ENCODE measurements at regions not wholly inside any gene's neighbourhood (a gene's known extent, or its start where the extent isn't known, plus 50 kb on each side); places are given as distances from the start of the nearest gene placed in this dataset.
A peak's percentile ranks its signal among the peaks of the same experiment; 100 is the strongest.
"Not testable (repeated sequence)": the region's sequence is repeated elsewhere in the genome, so short reads cannot be mapped to it uniquely, and the experiment has no call there.

DNA sequence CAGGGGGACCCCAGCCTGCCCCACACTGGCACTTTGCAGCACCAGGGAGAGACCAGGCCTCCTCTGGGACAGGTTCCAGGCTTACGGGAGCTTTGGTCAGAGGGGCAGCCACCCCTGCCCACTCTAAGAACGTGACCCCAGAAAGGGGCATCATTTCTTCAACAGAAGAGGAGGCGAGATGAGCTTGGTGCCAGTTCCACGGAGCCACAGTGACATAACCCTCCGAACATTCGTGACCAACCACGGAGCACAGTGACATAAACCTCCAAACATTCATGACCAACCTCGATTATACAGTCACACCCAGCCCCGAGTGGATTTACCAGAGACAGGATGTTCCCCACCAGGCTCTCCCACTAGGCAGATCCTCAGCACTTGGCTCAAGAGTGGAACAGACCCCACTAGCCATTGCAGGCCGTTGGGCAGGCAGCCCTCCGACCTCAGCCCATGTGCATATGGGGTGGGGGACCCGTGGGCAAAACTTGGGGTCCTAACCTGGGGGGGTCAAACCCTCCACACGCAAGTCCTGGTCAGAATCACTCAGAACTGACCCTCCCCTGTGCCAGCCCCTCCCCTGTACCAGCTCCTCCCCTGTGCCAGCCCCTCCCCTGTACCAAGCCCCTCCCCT is 112.9 kb downstream of the METRNL start:
- DNase-seq = no peak

DNA sequence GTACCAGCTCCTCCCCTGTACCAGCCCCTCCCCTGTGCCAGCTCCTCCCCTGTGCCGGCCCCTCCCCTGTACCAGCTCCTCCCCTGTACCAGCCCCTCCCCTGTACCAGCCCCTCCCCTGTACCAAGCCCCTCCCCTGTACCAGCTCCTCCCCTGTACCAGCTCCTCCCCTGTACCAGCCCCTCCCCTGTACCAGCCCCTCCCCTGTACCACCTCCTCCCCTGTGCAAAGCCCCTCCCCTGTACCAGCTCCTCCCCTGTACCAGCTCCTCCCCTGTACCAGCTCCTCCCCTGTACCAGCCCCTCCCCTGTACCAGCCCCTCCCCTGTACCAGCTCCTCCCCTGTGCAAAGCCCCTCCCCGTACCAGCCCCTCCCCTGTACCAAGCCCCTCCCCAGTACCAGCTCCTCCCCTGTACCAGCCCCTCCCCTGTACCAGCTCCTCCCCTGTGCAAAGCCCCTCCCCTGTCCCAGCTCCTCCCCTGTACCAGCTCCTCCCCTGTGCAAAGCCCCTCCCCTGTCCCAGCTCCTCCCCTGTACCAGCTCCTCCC is 113.5 kb downstream of the METRNL start:
- DNase-seq = not testable (repeated sequence)

DNA sequence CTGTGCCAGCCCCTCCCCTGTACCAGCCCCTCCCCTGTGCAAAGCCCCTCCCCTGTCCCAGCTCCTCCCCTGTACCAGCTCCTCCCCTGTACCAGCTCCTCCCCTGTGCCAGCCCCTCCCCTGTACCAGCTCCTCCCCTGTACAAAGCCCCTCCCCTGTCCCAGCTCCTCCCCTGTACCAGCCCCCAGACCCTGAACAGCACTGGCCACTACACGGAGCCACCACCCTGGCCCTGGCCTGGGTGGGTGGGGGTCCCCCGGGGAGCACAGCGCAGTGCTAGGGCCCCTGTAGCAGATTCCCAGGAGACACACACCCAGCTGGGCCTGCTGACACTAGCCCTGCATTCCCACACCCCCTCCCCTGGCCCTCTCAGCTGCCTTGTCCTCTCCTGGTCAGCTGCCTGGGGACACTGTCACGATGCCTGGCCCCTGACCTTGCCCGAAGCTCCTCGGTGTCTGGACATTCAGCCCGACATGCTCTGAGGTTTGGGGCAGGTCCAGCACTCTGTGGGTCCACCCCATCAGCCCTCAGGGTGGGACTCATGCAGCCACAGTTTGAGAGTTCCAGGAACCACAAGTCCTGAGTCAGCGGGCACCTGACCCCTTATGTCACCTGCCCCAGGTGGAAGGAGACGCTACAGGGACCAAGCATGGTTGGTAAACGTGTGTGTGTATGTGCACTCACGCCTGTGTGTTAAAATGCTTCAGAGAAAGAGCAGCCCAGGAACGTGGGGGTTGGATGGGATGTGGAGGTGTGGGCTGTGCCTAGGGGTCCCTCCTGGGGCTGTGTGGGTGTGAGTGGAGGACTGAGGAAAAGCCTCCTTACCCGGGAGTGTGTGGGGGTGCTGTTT is 114.2 kb downstream of the METRNL start:
- no peak for DNase-seq

DNA sequence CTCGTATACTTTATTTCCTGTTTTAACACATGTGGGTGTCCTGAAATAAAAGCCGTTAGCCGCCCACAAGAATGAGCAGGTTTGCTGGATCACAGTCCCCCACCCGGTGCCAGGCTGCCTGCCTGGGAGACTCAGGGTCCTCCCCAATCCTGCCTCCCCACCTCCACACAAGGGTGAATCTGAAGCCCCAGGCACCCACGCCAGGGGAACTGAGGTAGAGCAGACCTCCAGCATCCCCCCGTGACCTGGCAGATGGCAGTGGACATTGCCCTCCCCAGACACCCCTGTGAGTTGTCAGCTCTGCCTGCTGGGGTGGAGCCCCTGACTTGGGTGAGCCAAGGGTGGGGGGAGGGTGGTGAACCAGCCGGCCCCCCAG is 114.8 kb downstream of the METRNL start:
- no peak for DNase-seq

DNA sequence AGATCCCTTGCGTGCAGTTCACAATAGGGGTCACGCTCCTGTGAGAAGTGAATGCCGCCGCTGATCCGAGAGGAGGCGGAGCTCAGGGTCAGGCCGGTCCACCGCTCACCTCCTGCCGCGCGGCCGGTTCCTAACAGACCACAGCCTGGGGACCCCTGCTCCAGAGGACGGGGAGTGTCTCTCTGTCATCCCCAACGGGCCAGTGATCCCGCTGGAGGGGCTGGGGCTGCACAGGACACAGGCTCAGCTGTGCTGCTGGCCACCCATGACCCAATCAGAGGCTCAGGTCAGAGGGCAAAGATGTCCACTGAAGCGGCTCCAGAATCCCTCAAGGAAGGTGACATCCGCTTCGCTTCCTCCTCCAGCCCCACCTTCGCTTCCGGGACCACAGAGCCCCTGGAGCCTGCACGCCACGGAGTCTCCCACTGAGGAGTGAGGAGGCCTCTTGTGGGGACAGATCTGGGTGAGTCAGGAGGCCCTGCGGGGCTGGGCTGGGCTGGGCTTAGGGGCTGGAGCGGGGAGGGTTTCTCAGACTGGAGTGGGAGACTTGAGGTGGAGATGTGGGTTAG is 115.4 kb downstream of the METRNL start:
- no peak for DNase-seq

DNA sequence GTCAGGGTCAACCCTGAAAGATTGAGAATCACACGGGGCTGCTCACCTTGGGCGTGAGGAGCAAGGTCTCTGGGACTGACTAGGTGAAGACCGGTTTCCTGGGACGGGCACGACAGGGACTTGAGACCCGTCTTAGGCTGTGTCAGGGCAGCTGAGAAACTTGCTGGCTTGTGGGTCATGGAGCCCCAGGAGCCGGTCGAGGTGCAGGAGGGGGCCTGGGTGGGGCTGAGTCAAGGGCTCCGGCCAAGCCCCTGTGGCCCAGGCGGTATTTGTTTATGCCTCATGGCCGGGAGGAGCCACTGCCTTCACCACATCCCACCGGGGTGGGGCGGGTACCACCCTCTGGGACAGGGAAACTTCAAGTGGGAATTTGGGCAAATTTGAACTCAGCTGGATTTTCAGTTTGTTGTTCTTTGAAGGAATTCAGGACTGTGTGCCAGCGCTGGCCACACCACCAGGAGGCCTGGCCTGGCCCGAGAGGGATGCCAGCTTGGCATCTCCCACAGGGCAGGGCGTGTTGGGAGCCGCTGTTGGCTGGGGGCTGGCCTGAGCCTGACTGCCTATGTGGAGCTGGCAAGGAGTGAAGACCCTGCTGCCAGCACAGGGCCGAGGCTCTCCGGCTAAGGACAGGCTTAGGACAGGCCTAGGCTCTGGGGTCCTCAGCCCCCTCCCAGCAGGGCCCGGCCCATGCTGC is 116.1 kb downstream of the METRNL start:
- no peak for DNase-seq

DNA sequence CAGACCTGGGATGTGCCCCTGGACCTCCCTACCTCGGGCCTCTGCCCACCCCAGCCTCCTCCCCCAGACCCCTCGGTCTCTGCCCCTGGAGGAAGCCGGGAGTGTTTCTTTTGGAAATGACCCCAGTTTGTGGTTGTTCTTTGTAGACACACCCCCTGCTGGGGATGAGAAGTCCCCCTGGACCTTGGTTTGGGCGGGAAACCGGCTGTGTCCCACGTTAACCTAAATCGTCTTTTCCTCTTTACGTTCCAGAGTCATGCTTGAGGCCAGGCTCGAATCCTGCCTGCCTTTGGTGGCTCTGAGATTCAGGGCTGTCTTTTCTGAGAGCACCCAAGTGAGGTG is 116.6 kb downstream of the METRNL start:
- DNase-seq = no peak

DNA sequence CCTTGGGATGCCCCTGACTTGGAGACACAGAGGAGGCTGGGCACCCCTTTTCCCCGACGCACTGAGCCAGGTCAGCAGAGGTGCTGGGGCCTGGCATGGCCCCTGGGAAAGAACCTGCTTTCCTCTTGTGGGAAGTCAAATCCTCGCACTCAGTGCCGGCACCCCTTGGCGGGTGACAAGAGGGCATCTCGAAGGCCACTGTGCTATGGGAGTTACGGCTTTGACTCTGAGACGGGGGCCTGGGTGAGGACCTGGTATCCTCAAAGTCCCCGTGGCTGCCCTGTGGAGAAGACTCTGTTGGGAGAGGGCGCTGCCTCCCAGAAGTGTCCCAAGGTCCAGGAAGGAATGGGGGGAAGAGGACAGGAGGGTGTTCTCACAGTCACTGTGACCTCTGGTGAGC is 117.0 kb downstream of the METRNL start:
- no peak for DNase-seq

DNA sequence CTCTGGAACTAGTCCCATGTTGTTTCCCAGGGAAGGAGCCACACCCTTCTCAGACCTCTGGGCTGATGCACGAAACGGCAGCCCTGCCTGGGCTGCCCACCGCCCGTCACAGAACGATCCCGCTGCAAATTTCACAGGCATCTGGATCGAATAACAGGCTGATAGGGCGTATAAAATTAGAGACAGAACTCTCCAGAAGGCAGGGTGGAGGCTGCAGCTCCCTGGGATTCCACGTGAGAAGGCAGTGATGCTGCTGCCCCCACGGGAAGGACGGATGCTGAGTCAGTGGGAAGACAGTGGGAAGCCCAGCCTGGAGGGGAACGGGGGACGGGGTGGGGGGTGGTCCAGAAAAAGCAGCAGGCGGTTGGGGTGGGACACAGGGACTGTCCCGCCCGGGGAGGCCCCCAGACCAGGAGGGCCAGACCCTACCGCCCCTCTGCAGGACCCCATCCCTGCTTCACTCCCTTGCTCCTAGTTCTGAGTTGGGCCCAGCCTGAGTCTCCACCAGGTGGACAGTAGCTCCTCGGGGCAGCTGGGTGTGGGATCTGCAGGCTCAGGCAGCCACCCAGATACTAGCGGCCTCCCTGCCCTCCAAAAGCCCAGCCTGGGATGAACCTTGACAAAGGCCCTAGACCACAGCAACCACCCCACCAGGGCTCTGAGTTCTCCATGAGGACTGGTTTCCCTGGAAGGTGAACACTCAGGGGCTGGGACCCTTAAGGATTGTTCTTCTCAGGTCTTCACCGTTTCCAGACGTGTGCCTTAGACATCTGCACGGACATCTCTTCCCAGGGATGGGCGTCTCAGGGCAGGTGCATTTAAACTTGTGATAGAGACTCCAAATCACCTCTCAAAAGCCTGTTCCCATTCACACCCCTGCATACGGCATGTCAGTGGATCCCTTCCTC is 117.8 kb downstream of the METRNL start:
- DNase-seq = no peak

DNA sequence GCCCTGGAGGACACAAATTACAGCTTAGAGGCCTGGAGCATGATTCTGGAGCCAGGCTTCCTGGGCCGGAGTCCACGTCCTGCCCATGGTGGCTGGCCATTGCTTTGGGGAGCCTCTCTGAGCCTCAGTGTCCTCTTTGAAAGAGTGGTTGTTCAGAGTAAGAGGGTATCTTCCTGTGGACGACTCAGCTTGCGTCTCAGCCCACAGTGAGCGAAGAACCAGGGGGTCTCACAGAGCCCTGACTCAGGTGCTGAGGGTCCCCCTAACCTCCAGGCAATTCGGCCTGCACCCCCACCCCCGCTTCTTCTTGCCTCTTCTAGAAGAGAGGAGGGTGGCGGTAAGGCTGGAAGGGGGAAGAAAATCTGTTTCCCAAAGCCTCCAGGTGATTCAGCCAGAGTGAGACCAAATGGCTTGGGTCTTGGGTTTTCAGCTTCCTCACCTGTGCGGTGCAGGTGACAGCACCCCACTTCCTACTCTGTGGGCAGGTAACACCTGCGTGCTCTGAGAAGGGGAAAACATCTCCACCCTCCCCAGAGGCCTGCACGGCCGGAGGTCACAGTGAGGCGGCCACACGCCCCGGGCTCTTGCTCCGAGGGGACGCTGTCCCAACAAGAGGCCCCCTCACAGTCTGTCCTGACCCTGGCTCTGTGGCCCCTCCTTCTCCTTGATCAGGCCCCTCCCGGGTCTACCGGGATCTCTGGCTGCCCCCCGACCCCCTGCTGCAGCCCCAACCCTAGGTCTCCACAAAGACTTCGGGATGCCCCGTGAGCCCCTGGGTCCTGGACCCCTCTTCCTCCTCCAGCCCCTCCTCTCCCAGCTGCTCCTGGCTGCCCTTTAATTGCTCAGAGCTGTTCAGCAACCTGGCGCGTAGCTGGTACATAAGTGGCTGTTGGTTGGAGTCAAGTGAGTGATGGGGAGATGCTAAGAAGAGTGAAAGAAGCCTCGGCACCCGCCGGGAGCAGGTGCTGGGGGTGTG is 119.2 kb downstream of the METRNL start:
- DNase-seq = no peak

DNA sequence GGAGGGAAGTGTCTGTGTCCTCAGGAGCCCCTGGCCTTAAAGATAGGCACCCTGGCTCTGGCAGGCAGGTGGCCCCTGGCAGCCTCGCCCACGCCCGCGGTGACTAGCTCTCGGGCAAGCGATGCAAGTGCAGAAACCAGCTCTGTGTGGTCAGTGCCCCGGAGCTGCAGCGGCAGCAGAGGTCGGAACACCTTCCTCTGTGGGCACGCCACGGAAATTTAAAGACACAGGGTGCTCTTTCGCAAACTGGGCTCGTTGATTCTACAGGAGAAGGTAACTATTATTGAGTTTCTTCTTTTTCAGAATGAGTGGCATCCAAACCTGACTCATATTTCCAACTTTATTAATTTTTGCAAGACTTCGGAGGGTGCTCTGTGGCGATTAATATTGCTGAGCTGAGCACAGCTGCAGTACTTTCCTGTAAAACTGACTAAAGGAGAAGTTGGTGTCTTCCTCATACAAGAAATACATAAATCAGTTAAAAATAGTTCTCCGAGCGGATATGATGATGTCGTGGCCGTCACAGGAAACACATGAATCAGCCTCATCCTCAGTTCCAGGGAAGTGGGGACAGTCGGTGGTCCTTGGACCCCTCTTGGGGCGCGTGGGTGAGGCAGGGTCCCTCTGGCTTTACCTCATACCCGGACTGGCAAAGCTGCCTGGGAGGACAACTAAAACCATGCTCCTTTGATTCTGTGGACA is 120.2 kb downstream of the METRNL start:
- DNase-seq = peak; percentile 59

DNA sequence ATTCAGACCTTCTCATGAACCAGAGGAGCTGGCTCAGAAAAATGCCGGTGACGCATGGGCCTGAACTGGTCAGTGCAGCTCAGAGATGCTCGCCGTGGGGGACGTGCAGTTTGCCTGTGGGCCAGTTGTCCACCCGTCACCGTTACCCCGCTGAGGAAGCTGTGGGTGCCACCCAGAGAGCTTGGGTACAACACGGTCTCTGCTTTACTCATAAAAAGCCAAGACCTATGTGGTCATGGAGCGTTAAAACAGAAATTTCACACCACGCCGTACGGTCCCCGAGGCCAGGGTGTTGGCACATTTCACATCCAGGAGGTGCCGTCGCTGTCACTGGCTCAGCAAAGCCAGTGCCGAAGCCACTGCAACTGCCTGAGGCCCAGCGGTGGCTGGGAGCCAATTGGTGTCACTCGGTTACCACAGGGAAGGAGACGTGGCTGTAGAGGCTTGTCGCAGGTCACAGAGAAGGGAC is 120.9 kb downstream of the METRNL start:
- DNase-seq = peak; percentile 53

DNA sequence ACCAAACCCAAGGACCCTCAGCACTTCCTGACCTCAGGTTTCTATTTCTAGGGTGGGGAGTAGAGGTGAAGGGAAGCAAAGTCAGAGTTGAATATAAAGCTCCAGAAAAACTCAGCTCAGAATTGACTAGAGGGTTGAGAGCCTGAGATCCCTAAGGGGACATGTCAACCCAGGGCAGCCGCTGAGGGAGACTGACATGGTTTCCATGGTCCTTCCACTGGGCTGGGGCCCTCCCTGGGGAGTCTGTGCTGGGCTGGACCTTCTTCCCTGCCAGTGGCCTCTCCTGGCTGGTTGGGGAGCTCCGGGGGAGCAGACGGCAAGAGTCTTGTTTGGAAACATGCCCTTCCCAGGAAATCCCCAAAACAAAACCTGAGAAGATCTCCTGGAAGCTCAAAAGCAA is 121.3 kb downstream of the METRNL start:
- DNase-seq = no peak

DNA sequence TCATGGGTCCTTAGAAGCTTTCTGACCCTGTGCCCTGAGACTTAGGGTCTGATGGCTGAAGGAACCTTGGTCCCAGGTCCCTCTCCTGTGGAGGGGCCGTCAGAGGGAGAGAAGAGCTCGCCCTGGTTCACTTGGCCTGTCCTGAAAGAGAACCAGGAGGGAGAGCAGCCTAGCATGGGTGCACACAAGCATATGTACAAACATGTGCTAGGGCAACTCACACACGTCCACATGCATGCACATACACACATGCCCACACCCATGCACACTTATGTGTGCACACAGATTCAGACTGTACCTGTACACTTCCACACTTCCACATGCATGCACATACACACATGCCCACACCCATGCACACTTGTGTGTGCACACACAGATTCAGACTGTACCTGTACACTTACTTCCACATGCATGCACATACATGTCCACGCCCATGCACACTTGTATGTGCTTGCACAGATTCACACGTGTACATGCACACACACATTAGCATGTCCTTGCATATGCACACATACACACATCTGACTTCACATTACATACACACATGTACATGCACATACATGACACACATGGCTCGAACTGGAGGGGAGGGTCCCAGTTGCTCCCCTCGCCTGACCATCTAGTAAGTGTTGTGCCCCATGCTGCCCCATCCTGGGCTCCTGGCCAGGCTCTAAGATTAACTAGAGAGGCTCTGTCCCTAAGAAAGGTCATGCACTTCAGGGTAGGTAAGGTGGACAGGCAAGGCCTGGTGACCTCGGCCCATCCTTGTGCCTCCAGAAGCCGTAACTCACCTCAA is 122.0 kb downstream of the METRNL start:
- DNase-seq = no peak

DNA sequence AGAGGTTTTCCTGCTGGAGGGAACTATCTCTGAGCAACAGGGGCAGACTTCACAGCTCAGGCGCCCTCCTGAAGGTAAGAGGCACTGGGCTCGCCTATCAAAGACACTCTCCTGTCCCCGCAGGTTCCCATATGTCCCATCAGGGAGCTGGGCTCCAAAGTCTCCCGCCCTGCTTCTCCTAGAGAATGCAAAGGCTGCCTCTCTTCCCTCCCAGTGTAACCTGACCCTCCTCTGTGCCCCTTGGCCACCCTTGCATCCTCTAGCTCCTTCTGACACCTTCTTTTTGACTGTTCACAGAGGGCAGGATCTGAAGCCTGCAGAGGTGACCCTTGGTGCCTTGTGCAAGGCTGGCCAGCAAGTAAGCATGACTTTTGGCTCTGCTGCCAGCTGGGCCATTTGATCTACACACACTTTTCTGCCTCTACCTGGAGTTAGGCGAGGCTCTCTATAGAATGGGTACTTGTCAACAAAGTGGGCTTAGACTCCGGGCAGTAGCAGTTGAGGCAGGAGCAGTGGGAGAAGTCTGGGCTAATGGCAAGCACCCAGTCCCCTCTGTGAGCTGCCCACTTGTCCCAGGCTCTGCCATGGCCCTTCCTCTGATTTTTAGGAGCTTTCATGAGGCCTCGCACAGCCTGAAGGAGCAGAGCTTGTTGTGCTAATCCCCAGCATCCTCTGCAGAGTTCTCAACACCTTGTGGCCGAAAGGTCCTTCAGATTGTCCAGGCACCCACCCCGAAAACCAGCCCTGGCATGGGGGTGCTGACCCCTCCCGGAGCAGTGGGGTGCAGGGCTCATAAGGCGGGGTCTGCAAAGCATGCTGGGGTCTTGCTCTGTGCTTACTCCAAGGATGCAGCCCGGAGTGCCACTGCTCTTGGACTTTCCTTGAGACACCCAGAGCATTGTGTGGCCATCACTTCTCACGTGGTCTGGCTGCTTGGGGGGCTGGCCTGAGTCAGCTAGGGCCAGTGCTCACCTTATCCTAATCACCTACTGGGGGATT is 122.9 kb downstream of the METRNL start:
- DNase-seq = no peak

DNA sequence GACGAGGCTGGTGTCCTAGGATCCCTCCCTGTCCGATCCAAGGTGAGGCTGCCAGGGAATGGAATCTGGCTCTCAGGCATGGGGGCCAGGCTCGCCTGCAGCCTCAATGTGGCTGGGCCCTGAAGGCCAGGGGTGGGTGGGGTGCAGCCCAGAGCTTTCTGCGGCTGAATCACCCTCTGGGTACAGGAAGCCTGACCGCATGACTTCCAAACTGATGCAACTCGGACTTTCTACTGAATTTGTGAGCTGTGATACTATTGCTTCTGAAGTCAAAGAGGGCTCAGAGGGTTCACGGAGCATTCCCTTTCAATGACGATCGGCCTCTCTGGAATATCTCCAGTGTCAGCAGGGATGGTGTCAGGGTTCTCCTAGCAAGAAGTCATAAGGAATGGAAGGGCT is 123.7 kb downstream of the METRNL start:
- no peak for DNase-seq

DNA sequence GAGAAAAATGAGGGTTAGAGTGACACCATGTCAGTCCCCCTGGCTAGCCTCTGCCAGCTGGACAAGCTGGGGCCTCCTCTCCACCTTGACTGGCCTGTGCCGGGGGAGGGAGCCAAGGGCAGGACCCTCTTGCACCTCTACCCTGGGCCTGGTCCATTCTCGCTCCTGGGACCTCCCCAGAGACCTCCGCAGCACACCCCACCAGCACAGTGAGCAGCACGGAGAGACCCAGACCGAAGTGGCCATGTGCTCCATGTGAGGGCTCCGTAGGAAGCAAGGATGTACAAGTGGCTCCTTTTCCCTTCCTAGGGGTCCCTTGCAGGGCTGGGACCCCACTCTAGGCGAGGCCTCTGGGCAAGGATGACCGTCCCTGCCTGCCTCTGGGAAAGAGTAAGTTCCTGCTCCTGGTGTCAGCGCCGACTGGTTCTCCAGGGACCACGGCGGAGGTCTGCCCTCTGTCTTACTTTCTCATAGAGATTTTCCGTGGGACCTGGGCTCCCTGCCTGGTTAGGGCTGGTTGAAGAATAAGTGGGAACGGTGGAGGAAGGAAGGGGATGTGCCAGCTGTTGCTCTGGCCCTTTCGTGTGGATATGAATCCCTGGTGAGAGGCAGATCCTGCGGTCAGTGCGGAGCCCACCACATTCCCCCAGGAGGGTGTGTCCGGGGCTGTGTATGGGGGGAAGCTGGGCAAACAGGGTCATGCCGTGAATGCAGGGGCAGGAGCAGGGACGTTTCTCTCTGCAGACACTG is 124.2 kb downstream of the METRNL start:
- DNase-seq = no peak

Data from stimulated activated CD4-positive, alpha-beta T cell treated with anti-CD3 and anti-CD28 coated beads, Interleukin-4, amount 100 ng/mL, for 24 hours (primary cell).